IPS-18c (cell line): ENCODE measurements at regions not wholly inside any gene's neighbourhood (a gene's known extent, or its start where the extent isn't known, plus 50 kb on each side); places are given as distances from the start of the nearest gene placed in this dataset.

Experiments
- H3K4me3 ChIP-seq: 2 replicates; pipeline ENCODE4 v1.7.0; 2013; ENCODE audit warnings: low read depth, mild to moderate bottlenecking, low read length, moderate library complexity; ENCODE audit not compliant: insufficient read depth
- H3K9me3 ChIP-seq: one replicate; pipeline ENCODE4 v1.6.1; 2013; ENCODE audit warnings: mild to moderate bottlenecking, low read length, moderate library complexity; ENCODE audit not compliant: control insufficient read depth, insufficient read depth

DNA sequence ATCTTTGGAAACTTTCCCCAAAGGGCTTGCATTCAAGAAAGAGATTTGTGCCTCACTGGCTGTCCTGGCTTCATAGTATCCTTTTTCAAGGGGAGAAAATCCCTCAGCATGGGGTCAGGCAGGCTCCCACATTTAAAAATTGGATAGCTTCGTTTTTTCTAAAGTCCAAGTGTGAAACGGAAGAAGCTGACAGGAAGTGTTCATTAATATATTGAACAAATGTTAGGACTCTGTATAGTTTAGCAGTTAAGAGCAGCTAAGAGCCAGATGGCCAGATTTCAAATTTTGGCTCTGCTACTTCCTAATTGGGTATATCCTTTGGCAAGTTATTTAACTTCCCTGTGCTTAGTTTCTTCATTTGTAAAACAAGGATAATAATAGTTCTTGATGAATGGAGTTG is 354.9 kb upstream of the FAT3 start:
- H3K4me3 ChIP-seq: no peak overlapping the region
- no peaks in the 10 kb centered on the region for H3K9me3 ChIP-seq

DNA sequence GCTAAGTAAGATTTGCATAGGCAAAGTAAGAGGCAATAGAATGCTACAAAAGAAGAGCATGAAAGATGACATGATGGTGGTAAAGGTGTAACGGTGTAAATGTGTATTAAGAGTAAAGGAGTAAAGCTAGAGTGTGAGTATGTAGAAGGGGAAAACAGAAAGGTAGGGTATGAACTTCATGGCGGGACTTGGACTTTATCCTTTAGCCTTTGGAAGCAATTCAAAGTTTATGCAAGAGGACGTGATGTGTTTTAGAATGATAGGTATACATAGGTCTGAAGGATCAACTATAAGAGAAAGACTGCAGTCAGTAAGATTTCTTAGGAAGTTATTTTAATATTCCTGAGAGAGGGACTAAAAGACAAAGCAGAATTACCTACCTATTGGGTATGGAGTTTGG is 358.0 kb upstream of the FAT3 start:
- no peaks in the 10 kb centered on the region for H3K9me3 ChIP-seq

DNA sequence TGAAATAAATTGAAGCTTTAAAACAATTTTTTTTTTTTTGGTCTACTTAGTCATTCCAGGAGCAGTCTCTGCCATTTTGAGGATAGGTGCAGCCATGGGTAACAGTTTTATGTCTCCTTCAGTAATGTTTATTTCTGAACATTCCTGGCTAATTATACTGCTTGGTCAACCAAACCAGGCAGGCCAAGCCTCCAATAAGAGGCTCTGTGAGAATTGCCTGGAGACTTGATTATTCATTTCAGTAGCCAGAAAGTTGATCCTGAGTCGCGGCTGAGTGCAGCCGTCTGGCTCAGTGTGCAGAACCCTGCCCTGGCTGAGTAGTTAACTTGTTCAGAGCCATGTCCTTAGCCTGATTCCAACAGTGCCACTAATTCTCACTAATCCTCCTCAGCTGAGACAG is 364.0 kb upstream of the FAT3 start:
- no peaks in the 10 kb centered on the region for H3K9me3 ChIP-seq
- no peak overlapping the region for H3K4me3 ChIP-seq

More for the DNA sequence above, 358.0 kb upstream of the FAT3 start:
- H3K4me3 ChIP-seq: no peak overlapping the region

DNA sequence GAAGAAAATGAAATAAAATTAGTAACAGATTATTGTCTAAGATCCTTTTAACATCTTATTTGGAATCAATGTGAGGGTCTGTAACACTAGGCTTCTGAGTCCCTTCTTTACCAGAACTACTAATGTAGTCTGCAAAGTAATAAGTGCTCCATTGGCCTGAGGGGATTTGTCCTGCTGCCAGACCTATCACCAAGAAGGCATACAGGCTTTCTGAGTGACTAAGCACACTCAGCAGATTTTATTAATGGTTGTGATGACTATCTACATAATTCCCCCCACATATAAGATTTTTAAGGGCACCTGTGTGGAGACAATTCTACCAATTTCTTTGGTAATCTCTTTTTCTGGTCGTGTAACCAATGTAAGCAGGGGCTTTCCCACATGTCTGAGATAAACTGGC is 365.0 kb upstream of the FAT3 start:
- Histone ChIP-seq H3K9me3 (no peaks in the 10 kb centered on the region), H3K4me3 (no peak overlapping the region)

GRCh38 chr11:91857179-91857578 is 367.4 kb upstream of the FAT3 start:
- no peak overlapping the region for H3K4me3 ChIP-seq
- no peaks in the 10 kb centered on the region for H3K9me3 ChIP-seq

GRCh38 chr11:91854780-91855179 is 369.8 kb upstream of the FAT3 start:
- Histone ChIP-seq H3K9me3 (no peaks in the 10 kb centered on the region), H3K4me3 (no peak overlapping the region)

- H3K4me3 ChIP-seq: no peak overlapping the region
- H3K9me3 ChIP-seq: no peaks in the 10 kb centered on the region
Observed at GRCh38 chr11:91854171-91854570, 370.4 kb upstream of the FAT3 start.

DNA sequence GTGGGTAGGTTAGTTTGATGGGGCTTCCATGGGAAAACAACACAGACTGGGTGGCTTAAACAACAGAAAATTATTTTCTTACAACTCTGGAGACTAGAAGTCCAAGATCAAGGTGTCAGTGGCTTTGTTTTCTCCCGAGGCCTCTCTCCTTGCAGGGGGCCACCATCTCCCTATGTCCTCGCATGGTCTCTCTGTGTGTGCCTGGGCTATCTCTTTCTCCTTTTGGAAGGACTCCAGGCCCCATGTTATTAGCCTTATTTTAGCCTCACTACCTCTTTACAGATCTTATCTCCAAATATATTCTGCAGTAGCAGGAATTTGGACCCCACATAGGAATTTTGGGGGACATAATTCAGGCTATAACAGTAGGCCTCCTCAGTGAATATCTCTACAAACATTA is 372.7 kb upstream of the FAT3 start:
- Histone ChIP-seq H3K4me3 (no peak overlapping the region), H3K9me3 (no peaks in the 10 kb centered on the region)

- Histone ChIP-seq H3K9me3 (no peaks in the 10 kb centered on the region), H3K4me3 (no peak overlapping the region)
Observed at GRCh38 chr11:91850533-91851275, 373.9 kb upstream of the FAT3 start.

GRCh38 chr11:91850021-91850420 is 374.6 kb upstream of the FAT3 start:
- Histone ChIP-seq H3K4me3 (no peak overlapping the region), H3K9me3 (no peaks in the 10 kb centered on the region)

DNA sequence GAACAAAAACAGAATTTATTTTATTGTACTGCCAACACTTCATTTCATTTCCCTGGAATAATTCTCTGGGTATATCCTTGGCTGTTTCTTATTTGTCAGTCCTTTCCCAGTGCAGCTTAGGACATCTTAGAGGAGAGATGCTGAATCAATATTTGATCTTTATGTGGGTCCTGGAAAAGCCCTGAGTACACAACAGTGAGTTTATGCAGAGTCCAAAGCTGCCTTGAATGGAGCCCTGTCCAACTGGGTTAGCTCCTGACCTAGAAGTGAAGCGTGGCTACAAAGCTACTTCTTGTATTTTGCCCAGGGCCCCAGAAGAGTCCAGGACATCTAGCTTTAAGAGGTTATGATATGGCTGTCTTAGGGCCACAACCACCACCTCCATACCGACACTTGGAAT is 378.0 kb upstream of the FAT3 start:
- no peaks in the 10 kb centered on the region for H3K9me3 ChIP-seq
- H3K4me3 ChIP-seq: no peak overlapping the region

GRCh38 chr11:91846002-91846401 is 378.6 kb upstream of the FAT3 start:
- Histone ChIP-seq H3K4me3 (no peak overlapping the region), H3K9me3 (no peaks in the 10 kb centered on the region)

- Histone ChIP-seq H3K9me3 (no peaks in the 10 kb centered on the region), H3K4me3 (no peak overlapping the region)
Observed at GRCh38 chr11:91840640-91841240, 383.9 kb upstream of the FAT3 start.

DNA sequence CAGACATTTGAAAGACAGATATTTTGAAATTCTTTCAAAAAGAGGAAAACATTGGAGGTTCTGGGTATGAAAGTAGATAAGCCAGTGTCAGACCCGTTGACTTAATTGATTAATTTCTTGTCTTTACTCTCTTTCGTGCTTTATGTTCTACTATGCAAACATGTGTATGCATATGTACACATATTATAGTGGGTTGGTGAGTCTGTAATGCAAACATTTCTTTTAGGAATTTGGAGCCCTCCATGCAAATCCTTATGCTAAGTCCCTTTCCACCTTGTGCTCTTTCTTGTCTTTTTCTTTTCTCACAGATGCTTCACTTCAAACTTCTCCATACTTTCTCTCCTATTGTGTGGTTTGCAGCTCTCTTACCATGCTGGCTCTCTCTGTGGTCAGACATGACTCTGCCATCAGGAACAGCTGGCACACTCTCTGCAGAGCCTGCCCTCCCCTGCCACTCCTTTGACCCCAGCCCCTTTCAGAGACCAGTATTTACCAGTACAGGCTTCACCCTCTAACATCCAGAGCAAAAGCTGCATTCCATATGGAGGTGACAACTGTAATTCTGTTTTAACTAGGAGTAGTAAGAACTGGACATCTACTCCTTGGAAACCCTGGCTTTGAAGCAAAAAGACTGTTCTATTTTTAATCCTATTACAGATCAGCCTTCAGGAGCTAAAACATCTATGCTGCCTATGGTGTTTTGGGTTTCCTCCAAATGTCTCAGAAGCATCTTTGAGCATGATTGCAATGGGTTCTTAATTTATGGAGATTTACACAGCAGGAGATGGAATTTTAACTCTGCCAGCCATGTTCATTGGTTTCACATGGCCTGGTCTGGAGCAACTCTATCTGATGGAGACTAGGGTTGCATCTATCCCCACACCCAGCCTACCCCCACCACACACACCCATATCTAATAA is 386.9 kb upstream of the FAT3 start:
- no peak overlapping the region for H3K4me3 ChIP-seq

DNA sequence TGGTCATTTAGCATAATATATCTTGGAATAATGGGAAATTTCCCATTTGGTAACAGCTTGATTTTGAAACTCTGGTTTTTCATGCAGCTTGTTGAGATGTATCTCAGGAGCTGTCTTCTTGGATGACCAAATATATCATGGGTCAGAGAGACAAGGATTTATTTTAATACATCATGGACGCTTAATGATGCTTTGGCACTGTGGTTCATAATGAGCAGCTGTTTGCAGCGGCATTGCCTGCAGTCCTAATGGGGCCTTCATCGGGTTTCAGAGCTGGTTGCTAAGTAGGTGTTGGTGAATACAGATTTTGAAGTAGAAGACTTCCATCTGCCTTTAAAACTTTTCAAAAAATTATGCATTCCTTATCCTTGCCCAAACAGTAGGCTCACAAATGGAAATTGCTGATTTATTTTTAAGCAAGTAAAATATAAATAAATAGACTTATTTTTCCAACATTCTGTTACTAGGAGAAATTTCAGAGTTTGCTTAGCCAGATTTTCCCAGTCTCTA is 389.5 kb upstream of the FAT3 start:
- no peak overlapping the region for H3K4me3 ChIP-seq
- no peaks in the 10 kb centered on the region for H3K9me3 ChIP-seq

More for the DNA sequence above, 386.9 kb upstream of the FAT3 start:
- H3K9me3 ChIP-seq: no peaks in the 10 kb centered on the region

DNA sequence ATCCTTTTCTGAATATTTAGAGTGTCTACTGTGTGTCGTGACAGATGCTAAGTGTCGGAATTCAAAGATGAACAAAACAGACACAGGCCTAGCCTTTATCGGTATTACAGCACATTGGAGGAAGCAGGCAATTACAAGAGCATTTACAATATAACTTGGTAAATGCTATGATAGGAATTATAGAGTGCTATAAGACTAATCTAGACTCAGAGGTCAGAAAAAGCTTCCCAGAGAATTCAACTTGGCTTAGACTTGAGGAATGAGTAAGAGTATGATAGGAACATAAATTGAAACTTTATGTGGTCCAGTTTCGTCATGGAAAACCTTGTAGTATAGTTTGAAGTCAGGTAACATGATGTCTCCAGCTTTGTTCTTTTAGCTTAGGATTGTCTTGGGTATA is 395.7 kb upstream of the FAT3 start:
- H3K4me3 ChIP-seq: no peak overlapping the region
- H3K9me3 ChIP-seq: no peaks in the 10 kb centered on the region

GRCh38 chr11:91825777-91826176 is 398.8 kb upstream of the FAT3 start:
- no peaks in the 10 kb centered on the region for H3K9me3 ChIP-seq

More at GRCh38 chr11:91825777-91826176, 398.8 kb upstream of the FAT3 start:
- no peak overlapping the region for H3K4me3 ChIP-seq
